Hepatocyte (in vitro differentiated cells): ENCODE measurements at regions not wholly inside any gene's neighbourhood (a gene's known extent, or its start where the extent isn't known, plus 50 kb on each side); places are given as distances from the start of the nearest gene placed in this dataset.

Experiments used
- CTCF ChIP-seq: fragments of 200-600 bp; sonication (generic); IDR thresholded peaks from 2 replicates; pipeline ENCODE4 v1.5.1; 2016; ENCODE audit warnings: antibody characterized with exemption, mild to moderate bottlenecking; ENCODE audit not compliant: poor library complexity
- EZH2 ChIP-seq: fragments of 200-600 bp; sonication (generic); IDR thresholded peaks from 2 replicates; pipeline ENCODE4 v1.6.1; 2016; ENCODE audit warnings: antibody characterized with exemption, mild to moderate bottlenecking, borderline replicate concordance

GRCh38 chr7:114343949-114344708 is 70.5 kb upstream of the FOXP2 start:
- no peak for TF ChIP-seq CTCF
- no peak for TF ChIP-seq EZH2
